LNCaP clone FGC (cell line): ENCODE measurements at regions not wholly inside any gene's neighbourhood (a gene's known extent, or its start where the extent isn't known, plus 50 kb on each side); places are given as distances from the start of the nearest gene placed in this dataset.
"Not testable (repeated sequence)": the region's sequence is repeated elsewhere in the genome, so short reads cannot be mapped to it uniquely, and the experiment has no call there.

Experiments
- DNase-seq: peaks from one replicate; pipeline ENCODE4 v3.0.0-alpha.2; 2011; ENCODE audit warnings: low read depth
- H3K4me3 ChIP-seq: 2 replicates; pipeline ENCODE4 v1.5.1; 2011; ENCODE audit warnings: mild to moderate bottlenecking, low read depth, low read length, control low read depth
- CTCF ChIP-seq: IDR thresholded peaks from 2 replicates; pipeline ENCODE4 v1.5.1; 2012; ENCODE audit warnings: mild to moderate bottlenecking; ENCODE audit not compliant: control insufficient read depth, insufficient read depth; ENCODE audit errors: extremely low read depth

DNA sequence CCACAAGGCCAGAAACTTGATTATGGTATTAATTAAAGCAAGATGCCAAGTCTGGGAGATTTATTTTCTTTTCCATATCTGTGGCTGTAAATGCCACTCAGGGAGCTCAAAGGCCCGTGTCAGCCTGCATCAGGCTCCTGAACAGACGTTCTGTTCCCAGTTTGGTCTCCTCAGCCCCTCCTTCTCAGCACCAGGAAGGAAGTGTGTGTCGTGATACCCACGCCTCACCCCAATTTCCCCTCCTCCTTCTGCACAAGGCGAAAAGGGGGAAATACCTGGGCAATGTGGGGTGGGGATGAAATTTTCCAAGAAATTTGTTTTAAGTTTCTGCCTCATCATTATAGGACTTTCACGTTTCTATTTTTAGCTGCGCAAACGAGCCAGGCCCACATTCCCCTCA, 112.0 kb downstream of the SYF2 start:
- TF ChIP-seq CTCF = no peak
- DNase-seq = no peak
- no peak overlapping the region for H3K4me3 ChIP-seq

GRCh38 chr1:25118546-25118945, 113.8 kb downstream of the SYF2 start:
- TF ChIP-seq CTCF = no peak
- DNase-seq = no peak
- no peak overlapping the region for H3K4me3 ChIP-seq

DNA sequence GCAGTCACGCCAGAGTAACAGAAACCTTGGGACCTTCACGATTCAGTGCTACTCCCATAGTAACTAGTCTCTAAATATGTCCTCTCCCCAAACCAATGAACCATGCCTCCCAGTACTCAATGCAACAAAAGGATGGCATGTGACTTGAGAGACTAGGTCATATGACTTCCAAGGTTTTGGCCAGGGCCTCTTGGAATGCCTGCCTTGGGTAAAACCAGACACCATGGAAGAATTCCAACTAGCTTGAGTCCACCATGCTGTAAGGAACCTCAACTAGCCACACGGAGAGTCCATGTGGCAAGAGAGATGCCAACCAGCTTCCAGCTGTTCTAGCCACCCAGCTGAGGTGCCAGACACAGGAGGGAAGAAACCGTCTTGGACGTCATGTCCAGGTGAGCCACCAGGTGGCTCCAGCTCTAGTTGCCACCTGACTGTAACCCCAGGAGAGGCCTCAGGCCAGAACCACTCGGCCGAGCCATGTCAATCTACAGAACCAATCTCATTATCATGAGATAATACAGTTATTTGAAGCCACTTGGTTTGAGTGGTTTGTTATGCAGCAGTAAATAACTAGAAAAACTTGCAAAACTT, 115.0 kb downstream of the SYF2 start:
- H3K4me3 ChIP-seq = no peak overlapping the region
- no peak for DNase-seq
- TF ChIP-seq CTCF = 0 out of 2 replicates have a peak, but pooled peaks have one; percentile 22

- TF ChIP-seq CTCF = no peak
- H3K4me3 ChIP-seq = no peak overlapping the region
- DNase-seq = no peak
These were observed 115.5 kb downstream of the SYF2 start for GRCh38 chr1:25116832-25117231.

DNA sequence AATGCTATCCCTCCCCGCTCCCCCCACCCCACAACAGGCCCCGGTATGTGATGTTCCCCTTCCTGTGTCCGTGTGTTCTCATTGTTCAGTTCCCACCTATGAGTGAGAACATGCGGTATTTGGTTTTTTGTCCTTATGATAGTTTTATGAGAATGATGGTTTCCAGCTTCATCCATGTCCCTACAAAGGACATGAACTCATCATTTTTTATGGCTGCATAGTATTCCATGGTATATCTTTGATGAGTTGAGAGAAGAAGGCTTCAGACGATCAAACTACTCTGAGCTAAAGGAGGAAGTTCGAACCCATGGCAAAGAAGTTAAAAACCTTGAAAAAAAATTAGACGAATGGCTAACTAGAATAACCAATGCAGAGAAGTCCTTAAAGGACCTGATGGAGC, 116.2 kb downstream of the SYF2 start:
- not testable (repeated sequence) for H3K4me3 ChIP-seq, DNase-seq

DNA sequence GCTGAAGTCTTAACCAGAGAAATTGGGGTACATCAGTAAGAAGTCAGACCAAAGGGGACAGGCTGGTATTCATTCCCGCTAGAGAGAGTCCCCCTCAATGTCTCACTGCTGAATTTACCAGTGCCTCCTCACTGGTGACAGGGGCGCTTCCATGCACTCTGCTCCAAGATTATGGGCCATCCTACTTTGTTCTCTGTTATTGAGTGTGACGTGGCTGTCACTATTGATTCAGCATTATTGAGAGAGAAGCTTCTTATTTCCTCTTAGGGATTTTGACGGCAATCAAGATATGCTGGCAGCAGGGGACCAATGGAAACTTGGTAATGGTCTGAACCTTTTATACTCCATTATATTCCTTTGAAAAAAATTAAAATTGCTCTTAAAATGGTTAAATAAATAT, 118.6 kb downstream of the SYF2 start:
- TF ChIP-seq CTCF = no peak
- no peak overlapping the region for H3K4me3 ChIP-seq
- no peak for DNase-seq

- no peak overlapping the region for H3K4me3 ChIP-seq
- no peak for DNase-seq
- TF ChIP-seq CTCF = no peak
These were observed 119.2 kb downstream of the SYF2 start for GRCh38 chr1:25113086-25113485.

DNA sequence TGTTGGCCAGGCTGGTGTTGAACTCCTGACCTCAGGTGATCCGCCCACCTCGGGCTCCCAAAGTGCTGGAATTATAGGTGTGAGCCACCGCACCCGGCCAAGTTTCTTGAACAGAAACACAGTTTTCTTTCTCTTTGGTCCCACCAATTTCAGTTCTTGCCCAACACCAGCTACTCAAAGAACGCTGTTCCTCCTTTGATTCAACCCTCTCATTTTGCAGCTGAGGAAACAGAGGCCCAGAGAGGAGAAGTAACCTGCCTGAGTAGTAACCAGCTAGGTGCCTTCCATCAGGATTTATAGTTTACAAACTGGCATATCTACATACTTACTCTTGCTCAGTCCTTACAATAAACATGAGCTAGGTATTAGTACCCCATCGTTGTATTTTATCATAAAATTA, 119.9 kb downstream of the SYF2 start:
- no peak for TF ChIP-seq CTCF
- H3K4me3 ChIP-seq = no peak overlapping the region
- DNase-seq = no peak
